ENCODE measurements at regions not wholly inside any gene's neighbourhood (a gene's known extent, or its start where the extent isn't known, plus 50 kb on each side); places are given as distances from the start of the nearest gene placed in this dataset.

- TF ChIP-seq, protein P1, sequence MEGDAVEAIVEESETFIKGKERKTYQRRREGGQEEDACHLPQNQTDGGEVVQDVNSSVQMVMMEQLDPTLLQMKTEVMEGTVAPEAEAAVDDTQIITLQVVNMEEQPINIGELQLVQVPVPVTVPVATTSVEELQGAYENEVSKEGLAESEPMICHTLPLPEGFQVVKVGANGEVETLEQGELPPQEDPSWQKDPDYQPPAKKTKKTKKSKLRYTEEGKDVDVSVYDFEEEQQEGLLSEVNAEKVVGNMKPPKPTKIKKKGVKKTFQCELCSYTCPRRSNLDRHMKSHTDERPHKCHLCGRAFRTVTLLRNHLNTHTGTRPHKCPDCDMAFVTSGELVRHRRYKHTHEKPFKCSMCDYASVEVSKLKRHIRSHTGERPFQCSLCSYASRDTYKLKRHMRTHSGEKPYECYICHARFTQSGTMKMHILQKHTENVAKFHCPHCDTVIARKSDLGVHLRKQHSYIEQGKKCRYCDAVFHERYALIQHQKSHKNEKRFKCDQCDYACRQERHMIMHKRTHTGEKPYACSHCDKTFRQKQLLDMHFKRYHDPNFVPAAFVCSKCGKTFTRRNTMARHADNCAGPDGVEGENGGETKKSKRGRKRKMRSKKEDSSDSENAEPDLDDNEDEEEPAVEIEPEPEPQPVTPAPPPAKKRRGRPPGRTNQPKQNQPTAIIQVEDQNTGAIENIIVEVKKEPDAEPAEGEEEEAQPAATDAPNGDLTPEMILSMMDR (IDR thresholded peaks at IDR 0.05; ENCODE audit: low read depth, low read length, poor library complexity, severe bottlenecking), result no peak
- no peak for TF ChIP-seq EZH2phosphoT487 (IDR thresholded peaks at IDR 0.05; ENCODE audit: borderline replicate concordance, low read length)
Observed at GRCh38 chrX:69070949-69071650, 94.2 kb downstream of the PJA1 start.

All from DOHH2 (cell line).